WTC11 (cell line): ENCODE measurements at regions not wholly inside any gene's neighbourhood (a gene's known extent, or its start where the extent isn't known, plus 50 kb on each side); places are given as distances from the start of the nearest gene placed in this dataset.

Source experiments
- ATAC-seq: fragments of 200-7000 bp; cut with Tn5 transposase; 2 replicates; pipeline ENCODE4 v1.10.0; 2021; ENCODE audit warnings: mild to moderate bottlenecking, moderate library complexity
- CTCF ChIA-PET: fragments of 300-600 bp; sonication (Branson Sonifier 250); formaldehyde crosslinking; loops from one replicate; lab custom pipeline; 2021; ENCODE audit warnings: antibody characterized with exemption; lab: Charles Lee
- POLR2A ChIA-PET: fragments of 350-600 bp; sonication (Branson Sonifier 250); formaldehyde crosslinking; loops from one replicate; lab custom pipeline; 2021; ENCODE audit warnings: antibody characterized with exemption; lab: Charles Lee
- DNase-seq: peaks from one replicate; pipeline ENCODE4 v3.0.0; 2021; ENCODE audit warnings: low spot score
- H3K27ac Mint-ChIP-seq: 2 replicates; pipeline ENCODE4 v1.8.0; 2021; ENCODE audit warnings: mixed read lengths
- H3K27me3 Mint-ChIP-seq: 2 replicates; pipeline ENCODE4 v1.8.0; 2021; ENCODE audit warnings: low read depth, mild to moderate bottlenecking, moderate library complexity, mixed read lengths
- H3K36me3 Mint-ChIP-seq: 2 replicates; pipeline ENCODE4 v1.8.0; 2021; ENCODE audit warnings: mixed read lengths
- H3K4me1 Mint-ChIP-seq: 2 replicates; pipeline ENCODE4 v1.8.0; 2022; ENCODE audit warnings: mixed read lengths
- H3K4me3 Mint-ChIP-seq: 2 replicates; pipeline ENCODE4 v1.8.0; 2021; ENCODE audit warnings: mild to moderate bottlenecking, moderate library complexity, mixed read lengths
- H3K9me3 Mint-ChIP-seq: 2 replicates; pipeline ENCODE4 v1.8.0; 2021; ENCODE audit warnings: mixed read lengths
- CREM ChIP-seq: sonication (generic); formaldehyde crosslinking; IDR thresholded peaks from 2 replicates; pipeline ENCODE4 v1.8.1; 2022; ENCODE audit warnings: mild to moderate bottlenecking, missing genetic modification reagents, moderate library complexity
- ELF4 ChIP-seq: sonication (generic); formaldehyde crosslinking; IDR thresholded peaks from 2 replicates; pipeline ENCODE4 v1.8.1; 2022; ENCODE audit warnings: low read depth, mild to moderate bottlenecking, moderate library complexity, missing genetic modification reagents
- ESRRA ChIP-seq: sonication (generic); formaldehyde crosslinking; IDR thresholded peaks from 2 replicates; pipeline ENCODE4 v1.8.1; 2022; ENCODE audit warnings: mild to moderate bottlenecking, missing genetic modification reagents, borderline replicate concordance
- FOXJ3 ChIP-seq: sonication (generic); formaldehyde crosslinking; IDR thresholded peaks from 2 replicates; pipeline ENCODE4 v1.9.0; 2021; ENCODE audit warnings: missing genetic modification reagents, mild to moderate bottlenecking, borderline replicate concordance
- IRF2 ChIP-seq: sonication (generic); formaldehyde crosslinking; IDR thresholded peaks from 2 replicates; pipeline ENCODE4 v1.8.0; 2022; ENCODE audit warnings: low read depth, missing genetic modification reagents, borderline replicate concordance
- JUN ChIP-seq: sonication (generic); formaldehyde crosslinking; IDR thresholded peaks from 2 replicates; pipeline ENCODE4 v1.8.0; 2023; ENCODE audit warnings: mild to moderate bottlenecking, missing genetic modification reagents
- MLX ChIP-seq: sonication (generic); formaldehyde crosslinking; IDR thresholded peaks from 2 replicates; pipeline ENCODE4 v1.8.1; 2023; ENCODE audit warnings: mild to moderate bottlenecking, missing genetic modification reagents, moderate library complexity
- MXD4 ChIP-seq: fragments of 250-450 bp; sonication (Bioruptor Pico); IDR thresholded peaks from 2 replicates; pipeline ENCODE4 v1.8.0; 2021; ENCODE audit warnings: mild to moderate bottlenecking, moderate library complexity, borderline replicate concordance
- MYBL2 ChIP-seq: sonication (generic); formaldehyde crosslinking; IDR thresholded peaks from 2 replicates; pipeline ENCODE4 v1.8.1; 2023; ENCODE audit warnings: mild to moderate bottlenecking, moderate library complexity, missing genetic modification reagents
- SMAD3 ChIP-seq: sonication (generic); formaldehyde crosslinking; IDR thresholded peaks from 2 replicates; pipeline ENCODE4 v1.8.0; 2022; ENCODE audit warnings: missing genetic modification reagents, mild to moderate bottlenecking, borderline replicate concordance
- SP1 ChIP-seq: sonication (generic); formaldehyde crosslinking; conservative IDR thresholded peaks from 2 replicates; pipeline ENCODE4 v1.8.1; 2022; ENCODE audit warnings: missing genetic modification reagents
- TCF7 ChIP-seq: sonication (generic); formaldehyde crosslinking; IDR thresholded peaks from 2 replicates; pipeline ENCODE4 v1.8.0; 2022; ENCODE audit warnings: mild to moderate bottlenecking, low read depth, missing genetic modification reagents, moderate library complexity
- USF2 ChIP-seq: sonication (generic); formaldehyde crosslinking; IDR thresholded peaks from 2 replicates; pipeline ENCODE4 v1.8.1; 2023; ENCODE audit warnings: mild to moderate bottlenecking, missing genetic modification reagents, moderate library complexity
- ZBTB43 ChIP-seq: sonication (generic); formaldehyde crosslinking; IDR thresholded peaks from 2 replicates; pipeline ENCODE4 v1.8.1; 2023; ENCODE audit warnings: mild to moderate bottlenecking, missing genetic modification reagents
- ZNF121 ChIP-seq: sonication (generic); formaldehyde crosslinking; IDR thresholded peaks from 2 replicates; pipeline ENCODE4 v1.8.0; 2023; ENCODE audit warnings: missing genetic modification reagents
- ZNF281 ChIP-seq: sonication (generic); formaldehyde crosslinking; IDR thresholded peaks from 2 replicates; pipeline ENCODE4 v1.8.0; 2023; ENCODE audit warnings: mild to moderate bottlenecking, missing genetic modification reagents
- ZNF423 ChIP-seq: fragments of 250-450 bp; sonication (Bioruptor Pico); IDR thresholded peaks from 2 replicates; pipeline ENCODE4 v2.1.2; 2022; ENCODE audit warnings: mild to moderate bottlenecking, moderate library complexity
- TF ChIP-seq, protein P1 (sequence below): sonication (generic); formaldehyde crosslinking; IDR thresholded peaks from 2 replicates; pipeline ENCODE4 v1.8.1; 2022; ENCODE audit warnings: missing genetic modification reagents, borderline replicate concordance
- TF ChIP-seq, protein P2 (sequence below): sonication (generic); formaldehyde crosslinking; conservative IDR thresholded peaks from 2 replicates; pipeline ENCODE4 v1.8.1; 2023; ENCODE audit warnings: mild to moderate bottlenecking, low read depth, missing genetic modification reagents, moderate library complexity

DNA sequence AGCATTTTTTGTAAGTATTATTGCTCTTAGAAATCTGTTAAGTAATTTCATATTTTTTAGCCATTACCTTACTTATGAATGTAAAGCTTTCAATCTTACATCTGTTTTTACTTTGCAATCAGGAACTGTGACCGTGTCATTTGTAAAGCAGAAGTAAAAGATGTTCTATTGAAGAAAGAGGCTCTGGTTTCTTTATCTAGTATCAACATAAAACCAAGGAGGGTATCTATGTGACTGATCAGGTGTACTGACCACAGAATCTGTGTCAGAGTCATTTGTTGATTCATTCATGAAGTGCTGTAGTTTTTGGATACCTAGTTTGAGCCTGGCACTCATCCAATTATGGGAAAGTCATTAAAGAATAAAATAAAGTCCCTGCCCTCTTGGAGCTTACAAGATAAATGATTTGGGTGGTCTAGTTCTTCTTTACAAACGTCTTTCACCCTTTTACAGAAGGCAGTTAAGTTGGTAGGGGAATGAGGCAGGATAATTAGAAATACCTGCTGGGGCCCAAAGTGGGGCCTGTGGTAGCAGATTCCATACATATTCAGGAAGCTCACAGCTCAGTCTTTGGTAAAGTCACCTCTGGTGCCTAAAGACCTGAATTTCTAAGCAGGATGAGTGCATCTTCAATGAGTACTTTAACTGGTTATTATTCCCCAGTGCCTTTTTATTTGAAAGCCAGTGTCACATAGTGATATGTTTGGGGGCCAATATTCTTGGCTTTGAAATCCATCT lies 260.6 kb upstream of the NT5C1B start (continued):
- TF ChIP-seq ZNF423 (no peak), MLX (no peak), ESRRA (CRISPR knock-in tag) (no peak), JUN (no peak), MYBL2 (CRISPR knock-in tag) (no peak), IRF2 (CRISPR knock-in tag) (no peak), MXD4 (CRISPR knock-in tag) (no peak), FOXJ3 (CRISPR knock-in tag) (no peak)

DNA sequence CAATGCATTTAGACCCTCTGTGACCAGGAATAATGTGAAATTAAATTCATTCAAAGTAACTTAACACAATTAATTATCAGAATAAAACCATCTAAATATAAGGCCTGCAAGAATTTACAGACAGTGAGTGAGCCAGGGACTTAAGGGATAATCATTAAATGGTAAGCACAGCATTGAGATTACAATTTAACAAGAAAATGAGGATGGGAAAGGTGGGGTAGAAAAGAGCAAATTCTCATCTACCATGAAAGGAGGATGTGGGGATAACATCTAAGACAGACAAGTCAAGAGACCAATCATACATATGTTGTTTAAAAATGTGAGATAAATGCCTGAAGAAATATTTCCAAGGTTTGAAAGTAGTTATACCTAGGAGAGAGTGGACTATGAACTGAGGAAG lies 259.3 kb upstream of the NT5C1B start:
- no peak overlapping the region for H3K27ac Mint-ChIP-seq
- POLR2A ChIA-PET, result no interaction called here
- no peak overlapping the region for H3K4me3 Mint-ChIP-seq
- CTCF ChIA-PET, result no interaction called here
- no peak for ATAC-seq
- peaks cover 14% of the 10 kb centered on the region for H3K4me1 Mint-ChIP-seq
- no peak for DNase-seq
- H3K36me3 Mint-ChIP-seq, result no peaks in the 10 kb centered on the region
- no peak for TF ChIP-seq ZNF121
- TF ChIP-seq USF2 (CRISPR knock-in tag), result no peak
- no peak for TF ChIP-seq CREM (CRISPR knock-in tag)
- TF ChIP-seq, protein P1, sequence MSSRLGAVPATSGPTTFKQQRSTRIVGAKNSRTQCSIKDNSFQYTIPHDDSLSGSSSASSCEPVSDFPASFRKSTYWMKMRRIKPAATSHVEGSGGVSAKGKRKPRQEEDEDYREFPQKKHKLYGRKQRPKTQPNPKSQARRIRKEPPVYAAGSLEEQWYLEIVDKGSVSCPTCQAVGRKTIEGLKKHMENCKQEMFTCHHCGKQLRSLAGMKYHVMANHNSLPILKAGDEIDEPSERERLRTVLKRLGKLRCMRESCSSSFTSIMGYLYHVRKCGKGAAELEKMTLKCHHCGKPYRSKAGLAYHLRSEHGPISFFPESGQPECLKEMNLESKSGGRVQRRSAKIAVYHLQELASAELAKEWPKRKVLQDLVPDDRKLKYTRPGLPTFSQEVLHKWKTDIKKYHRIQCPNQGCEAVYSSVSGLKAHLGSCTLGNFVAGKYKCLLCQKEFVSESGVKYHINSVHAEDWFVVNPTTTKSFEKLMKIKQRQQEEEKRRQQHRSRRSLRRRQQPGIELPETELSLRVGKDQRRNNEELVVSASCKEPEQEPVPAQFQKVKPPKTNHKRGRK (CRISPR knock-in tag), result no peak
- TF ChIP-seq SP1 (CRISPR knock-in tag), result no peak
- TF ChIP-seq MYBL2 (CRISPR knock-in tag), result no peak
- TF ChIP-seq ZNF281 (CRISPR knock-in tag), result no peak
- TF ChIP-seq TCF7 (CRISPR knock-in tag), result no peak
- TF ChIP-seq SMAD3, result no peak
- TF ChIP-seq ZNF423, result no peak
- TF ChIP-seq ZBTB43 (CRISPR knock-in tag), result no peak
- TF ChIP-seq ELF4 (CRISPR knock-in tag), result no peak
- TF ChIP-seq, protein P2, sequence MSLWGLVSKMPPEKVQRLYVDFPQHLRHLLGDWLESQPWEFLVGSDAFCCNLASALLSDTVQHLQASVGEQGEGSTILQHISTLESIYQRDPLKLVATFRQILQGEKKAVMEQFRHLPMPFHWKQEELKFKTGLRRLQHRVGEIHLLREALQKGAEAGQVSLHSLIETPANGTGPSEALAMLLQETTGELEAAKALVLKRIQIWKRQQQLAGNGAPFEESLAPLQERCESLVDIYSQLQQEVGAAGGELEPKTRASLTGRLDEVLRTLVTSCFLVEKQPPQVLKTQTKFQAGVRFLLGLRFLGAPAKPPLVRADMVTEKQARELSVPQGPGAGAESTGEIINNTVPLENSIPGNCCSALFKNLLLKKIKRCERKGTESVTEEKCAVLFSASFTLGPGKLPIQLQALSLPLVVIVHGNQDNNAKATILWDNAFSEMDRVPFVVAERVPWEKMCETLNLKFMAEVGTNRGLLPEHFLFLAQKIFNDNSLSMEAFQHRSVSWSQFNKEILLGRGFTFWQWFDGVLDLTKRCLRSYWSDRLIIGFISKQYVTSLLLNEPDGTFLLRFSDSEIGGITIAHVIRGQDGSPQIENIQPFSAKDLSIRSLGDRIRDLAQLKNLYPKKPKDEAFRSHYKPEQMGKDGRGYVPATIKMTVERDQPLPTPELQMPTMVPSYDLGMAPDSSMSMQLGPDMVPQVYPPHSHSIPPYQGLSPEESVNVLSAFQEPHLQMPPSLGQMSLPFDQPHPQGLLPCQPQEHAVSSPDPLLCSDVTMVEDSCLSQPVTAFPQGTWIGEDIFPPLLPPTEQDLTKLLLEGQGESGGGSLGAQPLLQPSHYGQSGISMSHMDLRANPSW, result no peak
- peaks cover 15% of the 10 kb centered on the region for H3K27me3 Mint-ChIP-seq
- no peaks in the 10 kb centered on the region for H3K9me3 Mint-ChIP-seq
